Left cardiac atrium (tissue), 4 donors: ENCODE measurements at regions not wholly inside any gene's neighbourhood (a gene's known extent, or its start where the extent isn't known, plus 50 kb on each side); places are given as distances from the start of the nearest gene placed in this dataset.
A peak's percentile ranks its signal among the peaks of the same experiment; 100 is the strongest.

ENCODE experiments used
- ATAC-seq, 2 donors: fragments of 200-7000 bp; cut with Tn5 transposase; one replicate each; pipeline ENCODE4 v1.9.1; 2020; ENCODE audit warnings: mild to moderate bottlenecking in 2 of 2, moderate library complexity in 2 of 2
- DNase-seq: peaks from one replicate; pipeline ENCODE4 v3.0.0-alpha.2; 2020
- intact Hi-C, 2 donors: fragments of 100-400 bp; cut with DNase I; formaldehyde crosslinking; loops; one replicate each; pipeline versions ENCODE4 v1.14.1 to v1.15.1; 2022 to 2023
- donor health status: DM: no; HTN: yes; CAD: no.
- donor health status: DM: no; HTN: yes; CAD: no; lungs with severe emphysema.
- donor health status: DM: yes; HTN: yes; CAD: no.
- donor health status: Dilated cardiomyopathy.

DNA sequence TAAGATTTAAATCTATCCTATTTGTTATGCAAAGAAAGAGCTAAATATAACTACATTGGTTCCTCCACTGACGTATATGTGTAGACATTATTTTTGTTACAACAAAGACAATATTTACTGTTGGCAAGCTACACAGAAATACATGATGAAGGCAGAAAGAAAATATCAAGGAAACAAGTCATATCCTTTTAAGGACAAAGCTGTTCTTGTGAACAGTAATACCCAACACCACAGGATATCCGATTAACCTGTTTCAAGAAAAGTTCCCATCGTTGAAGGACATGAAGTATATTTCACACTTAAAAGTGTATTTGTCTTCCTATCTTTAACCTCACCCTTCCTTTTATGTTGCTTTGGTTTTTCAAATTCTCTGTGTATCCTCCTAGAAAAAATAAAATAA lies 235.8 kb upstream of the AADAT start:
- intact Hi-C loops: no loop called here
- ATAC-seq: no peak

DNA sequence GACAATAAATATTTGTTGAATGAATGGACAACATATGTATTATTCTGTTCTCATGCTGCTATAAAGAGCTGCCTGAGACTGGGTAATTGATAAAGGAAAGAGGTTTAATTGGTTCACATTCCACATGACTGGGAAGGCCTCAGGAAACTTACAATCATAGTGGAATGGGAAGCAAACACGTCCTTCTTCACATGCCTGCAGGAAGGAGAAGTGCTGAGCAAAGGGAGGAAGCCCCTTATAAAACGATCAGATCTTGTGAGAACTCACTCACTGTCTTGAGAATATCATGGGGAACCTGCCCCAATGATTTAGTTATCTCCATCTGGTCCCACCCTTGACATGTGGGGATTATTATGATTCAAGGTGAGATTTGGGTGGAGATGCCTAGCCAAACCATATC lies 233.9 kb upstream of the AADAT start:
- DNase-seq: no peak
- ATAC-seq: no peak
- intact Hi-C loops: no loop called here

More for the DNA sequence above, 235.8 kb upstream of the AADAT start:
- DNase-seq: no peak

- ATAC-seq (no peak), DNase-seq (no peak)
- intact Hi-C loops: no loop called here
Observed at GRCh38 chr4:170307182-170307581, 217.4 kb upstream of the AADAT start.

- DNase-seq (no peak), ATAC-seq (no peak)
Observed at GRCh38 chr4:170306208-170306607, 216.5 kb upstream of the AADAT start.

GRCh38 chr4:170305627-170306026 lies 215.9 kb upstream of the AADAT start:
- intact Hi-C loops: no loop called here
- no peak for DNase-seq
- ATAC-seq: no peak

More at GRCh38 chr4:170306208-170306607, 216.5 kb upstream of the AADAT start:
- intact Hi-C loops: no loop called here

GRCh38 chr4:170281027-170281426 lies 191.3 kb upstream of the AADAT start:
- no peak for ATAC-seq
- DNase-seq: no peak
- intact Hi-C loops: no loop called here

DNA sequence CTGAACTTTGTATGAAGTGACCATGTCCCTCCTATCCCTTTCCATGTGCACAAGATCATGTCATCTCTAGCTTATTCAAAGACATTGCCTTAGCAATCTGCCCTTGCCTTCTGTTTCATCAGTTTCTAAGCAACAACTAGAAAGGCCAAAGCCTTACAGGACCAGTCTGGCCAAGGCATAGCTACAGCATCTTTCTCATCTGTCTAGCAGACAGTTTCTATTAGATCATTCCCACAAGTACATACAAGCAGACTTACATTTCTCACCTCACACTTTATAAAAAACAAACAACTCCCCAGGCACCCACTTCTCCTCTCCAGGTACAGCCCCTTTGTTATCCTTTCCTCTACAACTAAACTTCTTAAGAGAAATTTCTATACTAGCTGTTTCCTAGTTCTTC lies 188.7 kb upstream of the AADAT start:
- intact Hi-C loops: no loop called here
- ATAC-seq: no peak
- DNase-seq: no peak

GRCh38 chr4:170274616-170275015 lies 184.9 kb upstream of the AADAT start:
- DNase-seq: no peak
- ATAC-seq: no peak
- intact Hi-C loops: no loop called here

- intact Hi-C loops: no loop called here
- ATAC-seq: no peak
- DNase-seq: no peak
Observed at GRCh38 chr4:170272959-170273358, 183.2 kb upstream of the AADAT start.

DNA sequence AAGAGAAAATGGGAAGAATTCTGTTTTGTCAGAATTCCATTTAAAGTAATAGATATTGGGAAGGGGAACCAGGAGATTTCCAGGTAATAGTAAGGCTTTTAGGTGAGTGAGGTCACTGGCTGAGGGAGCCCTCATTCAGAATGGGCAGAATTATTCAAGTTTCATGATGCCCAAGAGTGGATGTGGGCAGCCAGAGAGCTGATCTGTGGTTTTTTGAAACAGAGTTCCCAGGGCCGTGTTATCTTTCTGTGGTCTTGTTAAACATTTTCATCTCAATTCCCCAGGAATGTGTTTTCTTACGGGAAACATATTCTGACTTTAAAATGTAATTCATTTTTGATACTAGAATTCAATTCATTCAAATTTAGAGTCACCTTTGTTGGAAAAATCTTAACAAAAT lies 182.0 kb upstream of the AADAT start:
- DNase-seq: no peak
- no peak for ATAC-seq
- intact Hi-C loops: no loop called here

DNA sequence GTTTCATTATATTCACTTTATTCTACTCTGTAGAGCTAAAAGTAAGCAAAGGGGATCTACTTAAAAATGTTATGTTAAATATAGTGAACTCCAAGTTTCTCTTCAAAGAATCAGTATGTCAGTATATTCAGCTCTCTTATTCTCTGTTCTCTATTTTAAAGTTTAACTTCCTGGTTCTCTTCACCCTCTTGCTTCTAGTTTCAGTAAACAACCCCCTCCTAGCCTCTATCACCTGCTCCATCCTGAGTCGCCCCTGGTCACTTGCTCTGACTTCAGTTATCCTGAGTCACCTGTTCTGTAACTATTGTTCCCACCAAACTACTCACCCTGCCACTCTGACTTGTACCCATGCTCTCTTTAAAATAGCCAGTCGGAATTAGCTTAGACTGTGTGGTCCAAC lies 180.9 kb upstream of the AADAT start:
- no peak for ATAC-seq
- DNase-seq: no peak
- intact Hi-C loops: no loop called here

- DNase-seq (no peak), ATAC-seq (no peak)
- intact Hi-C loops: no loop called here
Observed at GRCh38 chr4:170269950-170270349, 180.2 kb upstream of the AADAT start.

DNA sequence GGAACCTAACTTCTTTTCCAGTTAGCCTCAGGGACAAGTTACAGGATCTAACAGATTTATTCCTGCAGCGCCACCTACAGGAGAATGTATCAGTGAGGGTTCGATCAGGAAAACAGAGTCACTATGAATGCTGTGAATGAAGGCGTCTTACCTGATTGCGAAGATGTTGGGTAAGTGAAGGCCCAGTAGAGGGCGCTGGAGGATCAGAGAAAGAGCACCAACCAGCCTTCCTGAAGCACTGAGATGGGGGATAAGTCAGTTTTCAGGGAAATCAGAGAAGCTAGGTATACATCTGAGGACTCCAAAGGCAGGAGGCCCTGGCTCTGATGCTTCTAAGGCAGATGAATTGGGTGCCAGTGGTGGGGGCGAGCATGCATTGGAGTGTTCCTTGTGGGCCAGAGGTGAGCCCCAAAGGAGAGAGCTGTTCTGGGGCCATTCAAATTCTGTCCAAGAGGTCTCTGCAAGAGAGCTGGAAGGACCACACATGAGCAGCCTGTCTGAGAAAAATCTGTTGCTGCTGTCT lies 169.9 kb upstream of the AADAT start:
- ATAC-seq: peak; percentile 51 to 61
- intact Hi-C loops: loop anchor here in 1 of 2 donors (10.0 kb wide), 1 partner anchor 595 kb away; no protein-coding TSS in a partner anchor
- DNase-seq: peak; percentile 39

DNA sequence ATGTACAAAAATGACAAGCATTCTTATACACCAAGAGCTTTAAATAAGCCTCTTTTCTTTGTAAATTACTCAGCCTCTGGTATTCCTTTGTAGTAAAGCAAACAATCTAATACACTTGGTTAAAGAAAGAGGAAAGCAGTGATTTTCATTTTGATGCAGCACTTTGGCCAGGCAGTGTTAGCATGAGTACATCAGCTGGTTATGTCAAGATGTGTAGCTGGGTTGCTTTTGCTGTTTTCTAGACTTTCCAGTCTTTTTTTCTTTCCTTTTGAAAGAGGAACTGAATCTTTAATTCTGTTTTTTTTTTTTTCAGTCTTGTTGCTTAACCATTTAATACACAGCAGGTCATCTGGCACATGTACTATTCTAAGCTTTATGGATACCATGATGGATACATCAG lies 167.1 kb upstream of the AADAT start:
- intact Hi-C loops: loop anchor here in 1 of 2 donors (10.0 kb wide), 1 partner anchor 598 kb away; no protein-coding TSS in a partner anchor
- DNase-seq: no peak
- ATAC-seq: no peak

DNA sequence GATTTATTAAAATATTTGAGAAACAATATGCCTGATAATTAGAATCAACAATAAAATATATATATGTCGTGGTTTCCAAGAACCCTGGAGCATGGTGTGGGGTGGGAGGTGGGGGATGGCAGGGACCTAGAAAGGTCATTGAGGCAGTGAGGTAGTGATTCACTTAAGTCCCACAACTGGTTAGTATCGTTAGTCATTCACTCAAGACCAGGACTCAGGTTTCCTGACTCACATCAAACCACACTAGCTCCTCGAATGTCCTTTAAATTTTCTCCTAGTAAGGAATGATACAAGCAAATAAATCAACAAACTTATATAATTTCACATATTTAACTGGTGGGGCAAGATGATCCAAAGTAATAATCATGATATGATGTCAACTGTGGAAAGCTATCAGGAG lies 158.8 kb upstream of the AADAT start:
- ATAC-seq (no peak), DNase-seq (no peak)
- intact Hi-C loops: no loop called here

- ATAC-seq (no peak), DNase-seq (no peak)
- intact Hi-C loops: no loop called here
Observed at GRCh38 chr4:170248029-170248428, 158.3 kb upstream of the AADAT start.

DNA sequence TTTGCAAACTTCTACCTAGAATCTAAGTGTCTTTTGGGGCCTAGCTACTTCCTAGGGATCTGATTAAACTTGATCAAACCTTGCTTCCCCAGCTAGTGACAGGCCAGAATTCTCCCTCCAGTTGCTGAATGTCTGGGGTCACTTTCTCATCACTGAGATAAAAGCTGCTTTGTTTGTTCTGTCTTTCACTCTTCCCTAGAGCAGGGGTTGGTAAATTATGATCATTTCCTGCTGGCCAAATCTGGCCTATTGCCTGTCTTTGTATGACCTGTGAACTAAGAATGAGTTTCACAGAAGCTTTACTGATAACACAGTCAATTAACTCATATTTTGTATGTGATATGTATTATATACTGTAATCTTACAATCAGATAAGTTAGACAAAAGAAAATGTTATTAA lies 157.8 kb upstream of the AADAT start:
- no peak for ATAC-seq
- no peak for DNase-seq
- intact Hi-C loops: no loop called here

- intact Hi-C loops: no loop called here
- no peak for ATAC-seq
- no peak for DNase-seq
Observed at GRCh38 chr4:170243662-170244288, 154.0 kb upstream of the AADAT start.

DNA sequence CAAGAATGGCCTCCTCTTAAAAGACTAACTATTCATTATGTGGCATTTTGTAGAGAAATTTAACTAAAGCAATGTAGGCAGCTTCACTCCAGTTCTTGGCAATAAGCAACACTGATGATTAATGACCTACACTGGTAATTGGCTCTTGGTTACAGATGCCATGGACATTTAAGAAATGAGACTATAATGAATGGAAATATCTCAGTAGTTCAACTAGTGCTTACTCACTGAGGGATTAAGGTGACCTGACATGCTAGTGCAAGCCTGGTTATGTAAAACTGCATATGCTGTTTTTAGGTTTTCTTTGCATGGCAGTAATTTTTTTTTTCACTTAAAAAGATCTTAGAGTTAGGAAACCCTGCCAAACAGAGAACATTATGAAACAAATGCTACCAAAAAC lies 152.7 kb upstream of the AADAT start:
- DNase-seq (no peak), ATAC-seq (peak in 1 of 2 donors; percentile 24)
- intact Hi-C loops: no loop called here

GRCh38 chr4:170234800-170235199 lies 145.0 kb upstream of the AADAT start:
- intact Hi-C loops: no loop called here
- ATAC-seq: no peak
- DNase-seq: no peak

GRCh38 chr4:170231377-170231776 lies 141.6 kb upstream of the AADAT start:
- DNase-seq (no peak), ATAC-seq (no peak)
- intact Hi-C loops: no loop called here
